Stimulated activated CD8-positive, alpha-beta memory T cell treated with anti-CD3 and anti-CD28 coated beads, Interleukin-15, amount 100 ng/mL, for 48 hours (primary cell): ENCODE measurements at regions not wholly inside any gene's neighbourhood (a gene's known extent, or its start where the extent isn't known, plus 50 kb on each side); places are given as distances from the start of the nearest gene placed in this dataset.

Experiments used
- DNase-seq, 2 donors: peaks; one replicate each; pipeline ENCODE4 v3.0.0-alpha.2; 2020; ENCODE audit warnings: low read depth in 2 of 2

GRCh38 chr2:221097949-221098348 lies 474.2 kb downstream of the EPHA4 start:
- no peak for DNase-seq

GRCh38 chr2:221100467-221101089 lies 471.5 kb downstream of the EPHA4 start:
- no peak for DNase-seq

- DNase-seq: no peak
Observed at GRCh38 chr2:221102896-221103688, 469.0 kb downstream of the EPHA4 start.

GRCh38 chr2:221103930-221104329 lies 468.2 kb downstream of the EPHA4 start:
- DNase-seq: no peak

- no peak for DNase-seq
Observed at GRCh38 chr2:221104361-221104811, 467.7 kb downstream of the EPHA4 start.

GRCh38 chr2:221106241-221106640 lies 465.9 kb downstream of the EPHA4 start:
- DNase-seq: no peak

- DNase-seq: no peak
Observed at GRCh38 chr2:221107424-221107823, 464.7 kb downstream of the EPHA4 start.

- no peak for DNase-seq
Observed at GRCh38 chr2:221109552-221109951, 462.6 kb downstream of the EPHA4 start.

GRCh38 chr2:221111739-221112138 lies 460.4 kb downstream of the EPHA4 start:
- DNase-seq: no peak

- DNase-seq: no peak
Observed at GRCh38 chr2:221112744-221113143, 459.4 kb downstream of the EPHA4 start.

GRCh38 chr2:221115944-221116343 lies 456.2 kb downstream of the EPHA4 start:
- DNase-seq: no peak

- DNase-seq: no peak
Observed at GRCh38 chr2:221120643-221121042, 451.5 kb downstream of the EPHA4 start.

- no peak for DNase-seq
Observed at GRCh38 chr2:221123396-221123795, 448.7 kb downstream of the EPHA4 start.

GRCh38 chr2:221124532-221125240 lies 447.4 kb downstream of the EPHA4 start:
- no peak for DNase-seq

- no peak for DNase-seq
Observed at GRCh38 chr2:221125691-221126090, 446.4 kb downstream of the EPHA4 start.

GRCh38 chr2:221129657-221130056 lies 442.4 kb downstream of the EPHA4 start:
- no peak for DNase-seq

GRCh38 chr2:221130431-221130830 lies 441.7 kb downstream of the EPHA4 start:
- no peak for DNase-seq

- DNase-seq: no peak
Observed at GRCh38 chr2:221133941-221134340, 438.2 kb downstream of the EPHA4 start.

- DNase-seq: no peak
Observed at GRCh38 chr2:221134718-221135117, 437.4 kb downstream of the EPHA4 start.

- no peak for DNase-seq
Observed at GRCh38 chr2:221135699-221136098, 436.4 kb downstream of the EPHA4 start.

- DNase-seq: no peak
Observed at GRCh38 chr2:221137385-221137784, 434.7 kb downstream of the EPHA4 start.

- DNase-seq: no peak
Observed at GRCh38 chr2:221142341-221142740, 429.8 kb downstream of the EPHA4 start.

GRCh38 chr2:221143231-221143630 lies 428.9 kb downstream of the EPHA4 start:
- DNase-seq: no peak
